ENCODE measurements at regions not wholly inside any gene's neighbourhood (a gene's known extent, or its start where the extent isn't known, plus 50 kb on each side); places are given as distances from the start of the nearest gene placed in this dataset.

DNA sequence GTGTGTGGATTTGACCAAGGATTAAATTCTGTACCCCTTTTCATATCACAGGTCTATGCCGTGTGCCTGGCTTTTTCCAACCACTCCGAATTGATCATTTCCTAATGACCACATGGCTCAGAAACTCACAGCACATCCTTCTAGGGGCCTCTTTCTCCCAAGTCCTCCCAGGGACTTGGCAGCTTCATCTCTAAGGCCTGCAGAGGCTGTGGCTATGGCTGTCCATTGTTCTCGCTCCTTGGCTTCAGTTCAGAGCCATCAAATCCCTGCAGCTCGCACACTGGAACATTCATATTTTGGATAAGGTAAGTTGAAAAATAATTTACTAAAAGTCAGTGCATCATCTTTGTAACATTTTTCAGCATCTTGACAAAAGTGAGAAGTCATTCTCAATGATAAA, 497.2 kb upstream of the CDH4 start:
- no peak for TF ChIP-seq POLR2AphosphoS5 (IDR thresholded peaks at IDR 0.05; ENCODE audit: low read depth, low read length)
- TF ChIP-seq, protein P1, sequence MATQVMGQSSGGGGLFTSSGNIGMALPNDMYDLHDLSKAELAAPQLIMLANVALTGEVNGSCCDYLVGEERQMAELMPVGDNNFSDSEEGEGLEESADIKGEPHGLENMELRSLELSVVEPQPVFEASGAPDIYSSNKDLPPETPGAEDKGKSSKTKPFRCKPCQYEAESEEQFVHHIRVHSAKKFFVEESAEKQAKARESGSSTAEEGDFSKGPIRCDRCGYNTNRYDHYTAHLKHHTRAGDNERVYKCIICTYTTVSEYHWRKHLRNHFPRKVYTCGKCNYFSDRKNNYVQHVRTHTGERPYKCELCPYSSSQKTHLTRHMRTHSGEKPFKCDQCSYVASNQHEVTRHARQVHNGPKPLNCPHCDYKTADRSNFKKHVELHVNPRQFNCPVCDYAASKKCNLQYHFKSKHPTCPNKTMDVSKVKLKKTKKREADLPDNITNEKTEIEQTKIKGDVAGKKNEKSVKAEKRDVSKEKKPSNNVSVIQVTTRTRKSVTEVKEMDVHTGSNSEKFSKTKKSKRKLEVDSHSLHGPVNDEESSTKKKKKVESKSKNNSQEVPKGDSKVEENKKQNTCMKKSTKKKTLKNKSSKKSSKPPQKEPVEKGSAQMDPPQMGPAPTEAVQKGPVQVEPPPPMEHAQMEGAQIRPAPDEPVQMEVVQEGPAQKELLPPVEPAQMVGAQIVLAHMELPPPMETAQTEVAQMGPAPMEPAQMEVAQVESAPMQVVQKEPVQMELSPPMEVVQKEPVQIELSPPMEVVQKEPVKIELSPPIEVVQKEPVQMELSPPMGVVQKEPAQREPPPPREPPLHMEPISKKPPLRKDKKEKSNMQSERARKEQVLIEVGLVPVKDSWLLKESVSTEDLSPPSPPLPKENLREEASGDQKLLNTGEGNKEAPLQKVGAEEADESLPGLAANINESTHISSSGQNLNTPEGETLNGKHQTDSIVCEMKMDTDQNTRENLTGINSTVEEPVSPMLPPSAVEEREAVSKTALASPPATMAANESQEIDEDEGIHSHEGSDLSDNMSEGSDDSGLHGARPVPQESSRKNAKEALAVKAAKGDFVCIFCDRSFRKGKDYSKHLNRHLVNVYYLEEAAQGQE (IDR thresholded peaks at IDR 0.05; ENCODE audit: insufficient read depth in 1 of 2, low read depth in 2 of 2, low read length in 2 of 2): no peak
- TF ChIP-seq TAF1 (IDR thresholded peaks at IDR 0.05; ENCODE audit: borderline replicate concordance, insufficient read depth, low read length): no peak
- no peak for TF ChIP-seq SIN3A (IDR thresholded peaks at IDR 0.05; ENCODE audit: borderline replicate concordance, insufficient read depth, low read length)
- no peak for TF ChIP-seq FOXP2 (optimal IDR thresholded peaks at IDR 0.05; ENCODE audit: borderline replicate concordance, extremely low read depth, extremely low read length, insufficient read depth)

All from PFSK-1 (cell line).